Stimulated activated CD4-positive, alpha-beta T cell treated with anti-CD3 and anti-CD28 coated beads, Interleukin-15, amount 100 ng/mL, for 48 hours (primary cell): ENCODE measurements at regions not wholly inside any gene's neighbourhood (a gene's known extent, or its start where the extent isn't known, plus 50 kb on each side); places are given as distances from the start of the nearest gene placed in this dataset.

Experiments used
- DNase-seq, 2 donors: peaks; one replicate each; pipeline ENCODE4 v3.0.0-alpha.2; 2020; ENCODE audit warnings: low read depth in 2 of 2

- DNase-seq: no peak
These were observed 359.9 kb downstream of the TXNL1 start for GRCh38 chr18:56278421-56279003.

GRCh38 chr18:56276466-56276865 lies 361.9 kb downstream of the TXNL1 start:
- no peak for DNase-seq

- DNase-seq: no peak
These were observed 364.7 kb downstream of the TXNL1 start for GRCh38 chr18:56273541-56274219.

- DNase-seq: no peak
These were observed 367.6 kb downstream of the TXNL1 start for GRCh38 chr18:56270671-56271250.

- DNase-seq: no peak
These were observed 368.4 kb downstream of the TXNL1 start for GRCh38 chr18:56269958-56270357.

GRCh38 chr18:56268952-56269351 lies 369.4 kb downstream of the TXNL1 start:
- DNase-seq: no peak

GRCh38 chr18:56267334-56267733 lies 371.1 kb downstream of the TXNL1 start:
- no peak for DNase-seq

GRCh38 chr18:56258178-56258577 lies 380.2 kb downstream of the TXNL1 start:
- no peak for DNase-seq

- DNase-seq: no peak
These were observed 381.2 kb downstream of the TXNL1 start for GRCh38 chr18:56257205-56257604.

- no peak for DNase-seq
These were observed 381.7 kb downstream of the TXNL1 start for GRCh38 chr18:56256659-56257058.

- DNase-seq: no peak
These were observed 383.0 kb downstream of the TXNL1 start for GRCh38 chr18:56255381-56255780.

- DNase-seq: no peak
These were observed 385.9 kb downstream of the TXNL1 start for GRCh38 chr18:56252456-56252855.

GRCh38 chr18:56248610-56249235 lies 389.7 kb downstream of the TXNL1 start:
- DNase-seq: no peak

- DNase-seq: no peak
These were observed 391.5 kb downstream of the TXNL1 start for GRCh38 chr18:56246916-56247315.

GRCh38 chr18:56245866-56246580 lies 392.4 kb downstream of the TXNL1 start:
- no peak for DNase-seq

GRCh38 chr18:56240405-56240804 lies 398.0 kb downstream of the TXNL1 start:
- no peak for DNase-seq

GRCh38 chr18:56238576-56238975 lies 399.8 kb downstream of the TXNL1 start:
- no peak for DNase-seq

- no peak for DNase-seq
These were observed 402.8 kb downstream of the TXNL1 start for GRCh38 chr18:56235481-56236013.

GRCh38 chr18:56235071-56235470 lies 403.3 kb downstream of the TXNL1 start:
- no peak for DNase-seq

GRCh38 chr18:56233595-56233994 lies 404.8 kb downstream of the TXNL1 start:
- no peak for DNase-seq

- no peak for DNase-seq
These were observed 412.4 kb downstream of the TXNL1 start for GRCh38 chr18:56226025-56226424.
